Epithelial cell of proximal tubule (primary cell): ENCODE measurements at regions not wholly inside any gene's neighbourhood (a gene's known extent, or its start where the extent isn't known, plus 50 kb on each side); places are given as distances from the start of the nearest gene placed in this dataset.

Experiments used
- DNase-seq: peaks from one replicate; pipeline ENCODE4 v3.0.0-alpha.2; 2011; ENCODE audit warnings: low read depth
- H3K4me3 ChIP-seq: 2 replicates; pipeline ENCODE4 v1.5.1; 2011; ENCODE audit warnings: low read depth, mild to moderate bottlenecking, low read length
- TF ChIP-seq, protein P1 (sequence below): conservative IDR thresholded peaks from 2 replicates; pipeline ENCODE4 v1.5.1; 2012; ENCODE audit warnings: low read depth, mild to moderate bottlenecking, low read length

DNA sequence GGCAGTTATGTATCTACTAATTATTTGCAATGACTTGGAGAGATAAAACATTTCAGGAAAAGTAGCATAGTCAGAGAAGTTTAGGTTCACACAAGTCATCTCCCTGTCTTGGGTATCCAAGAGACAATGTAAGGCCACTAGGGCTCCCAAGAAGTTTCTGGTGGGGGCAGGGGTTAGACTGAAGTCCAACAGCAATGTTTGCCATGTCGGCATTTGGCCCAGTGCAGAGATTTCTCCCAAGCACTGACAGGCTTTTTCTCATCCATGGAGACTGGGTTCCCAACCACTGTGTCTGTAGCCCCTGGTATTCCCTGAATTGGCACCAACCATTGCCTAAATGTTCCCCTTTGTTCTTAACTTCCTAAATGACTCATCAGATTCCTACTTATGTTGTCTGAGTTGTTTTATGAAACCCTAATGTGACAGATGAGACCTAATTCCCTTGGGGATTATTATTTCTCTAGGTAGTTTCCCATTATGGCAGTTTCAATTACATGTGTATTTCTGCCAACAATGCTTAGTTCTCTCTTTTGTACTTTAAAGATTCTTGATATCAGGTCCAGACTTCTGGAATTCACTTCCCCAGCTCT lies 103.6 kb upstream of the EGFLAM start:
- no peak overlapping the region for H3K4me3 ChIP-seq
- no peak for DNase-seq
- TF ChIP-seq, protein P1, sequence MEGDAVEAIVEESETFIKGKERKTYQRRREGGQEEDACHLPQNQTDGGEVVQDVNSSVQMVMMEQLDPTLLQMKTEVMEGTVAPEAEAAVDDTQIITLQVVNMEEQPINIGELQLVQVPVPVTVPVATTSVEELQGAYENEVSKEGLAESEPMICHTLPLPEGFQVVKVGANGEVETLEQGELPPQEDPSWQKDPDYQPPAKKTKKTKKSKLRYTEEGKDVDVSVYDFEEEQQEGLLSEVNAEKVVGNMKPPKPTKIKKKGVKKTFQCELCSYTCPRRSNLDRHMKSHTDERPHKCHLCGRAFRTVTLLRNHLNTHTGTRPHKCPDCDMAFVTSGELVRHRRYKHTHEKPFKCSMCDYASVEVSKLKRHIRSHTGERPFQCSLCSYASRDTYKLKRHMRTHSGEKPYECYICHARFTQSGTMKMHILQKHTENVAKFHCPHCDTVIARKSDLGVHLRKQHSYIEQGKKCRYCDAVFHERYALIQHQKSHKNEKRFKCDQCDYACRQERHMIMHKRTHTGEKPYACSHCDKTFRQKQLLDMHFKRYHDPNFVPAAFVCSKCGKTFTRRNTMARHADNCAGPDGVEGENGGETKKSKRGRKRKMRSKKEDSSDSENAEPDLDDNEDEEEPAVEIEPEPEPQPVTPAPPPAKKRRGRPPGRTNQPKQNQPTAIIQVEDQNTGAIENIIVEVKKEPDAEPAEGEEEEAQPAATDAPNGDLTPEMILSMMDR: no peak

GRCh38 chr5:38151878-38152277 lies 106.5 kb upstream of the EGFLAM start:
- no peak for DNase-seq
- TF ChIP-seq, protein P1: no peak

DNA sequence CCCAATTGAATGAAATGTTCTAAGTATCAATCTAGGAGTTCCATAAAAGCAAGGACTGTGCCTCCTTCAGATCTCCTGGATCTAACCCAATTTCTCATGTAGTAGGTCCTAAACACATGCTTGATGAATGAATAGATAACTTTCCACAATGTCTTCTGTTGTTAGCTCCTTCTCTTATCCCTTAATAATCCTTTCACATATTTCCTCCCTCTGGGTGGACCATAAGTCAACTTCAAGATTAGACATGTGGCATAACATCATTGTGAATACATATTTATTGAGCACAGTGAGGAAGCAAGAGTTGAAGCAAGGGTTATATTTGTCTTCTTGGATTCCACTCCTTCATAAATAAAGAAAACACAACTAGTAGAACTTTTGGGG lies 108.6 kb upstream of the EGFLAM start:
- H3K4me3 ChIP-seq: no peak overlapping the region
- TF ChIP-seq, protein P1: no peak
- no peak for DNase-seq

More at GRCh38 chr5:38151878-38152277, 106.5 kb upstream of the EGFLAM start:
- H3K4me3 ChIP-seq: no peak overlapping the region

GRCh38 chr5:38148021-38148625 lies 110.2 kb upstream of the EGFLAM start:
- TF ChIP-seq, protein P1: no peak
- H3K4me3 ChIP-seq: no peak overlapping the region
- no peak for DNase-seq

DNA sequence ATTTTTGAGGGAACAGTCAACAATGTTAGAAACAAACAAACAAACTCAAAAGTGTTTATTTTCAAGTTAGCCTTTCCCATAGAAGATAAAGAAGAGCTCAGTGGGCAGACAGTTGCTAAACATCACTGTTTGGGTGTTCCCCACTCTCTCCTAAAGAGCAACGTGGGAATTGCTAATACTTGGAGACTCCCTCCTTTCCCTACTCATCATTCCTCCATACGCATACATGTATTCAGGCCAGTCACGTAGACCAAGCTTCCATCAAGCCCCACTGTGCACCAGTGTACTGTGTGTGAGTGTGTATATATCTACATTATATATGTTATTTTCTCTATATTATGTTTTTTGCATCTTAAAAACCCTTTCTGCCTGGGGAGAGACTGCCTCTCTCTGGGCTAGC lies 115.0 kb upstream of the EGFLAM start:
- TF ChIP-seq, protein P1: no peak
- H3K4me3 ChIP-seq: no peak overlapping the region
- DNase-seq: no peak

GRCh38 chr5:38141665-38142064 lies 116.7 kb upstream of the EGFLAM start:
- TF ChIP-seq, protein P1: no peak
- H3K4me3 ChIP-seq: no peak overlapping the region

GRCh38 chr5:38138574-38138973 lies 119.8 kb upstream of the EGFLAM start:
- DNase-seq: no peak
- no peak overlapping the region for H3K4me3 ChIP-seq
- TF ChIP-seq, protein P1: no peak

More at GRCh38 chr5:38141665-38142064, 116.7 kb upstream of the EGFLAM start:
- no peak for DNase-seq
